Right cardiac atrium (tissue), 5 donors: ENCODE measurements at regions not wholly inside any gene's neighbourhood (a gene's known extent, or its start where the extent isn't known, plus 50 kb on each side); places are given as distances from the start of the nearest gene placed in this dataset.
"Not testable (repeated sequence)": the region's sequence is repeated elsewhere in the genome, so short reads cannot be mapped to it uniquely, and the experiment has no call there.

Source experiments
- ATAC-seq, 2 donors: fragments of 200-7000 bp; cut with Tn5 transposase; one replicate each; pipeline versions ENCODE4 v1.8.0 to v1.9.1; 2020; ENCODE audit warnings: moderate library complexity in 2 of 2, mild to moderate bottlenecking in 1 of 2
- DNase-seq, 3 donors: peaks; one replicate each; pipeline ENCODE4 v3.0.0-alpha.2; 2020
- H3K27ac ChIP-seq: one replicate; pipeline ENCODE4 v1.5.1; 2013; ENCODE audit warnings: mild to moderate bottlenecking, low read length, control low read depth, moderate library complexity
- H3K27me3 ChIP-seq: one replicate; pipeline ENCODE4 v1.6.1; 2013; ENCODE audit not compliant: control insufficient read depth, insufficient read depth
- H3K4me1 ChIP-seq: one replicate; pipeline ENCODE4 v1.6.1; 2013; ENCODE audit warnings: low read length; ENCODE audit not compliant: control insufficient read depth, insufficient read depth
- H3K4me3 ChIP-seq: one replicate; pipeline ENCODE4 v1.5.1; 2013; ENCODE audit warnings: low read length, control low read depth
- H3K9me3 ChIP-seq: one replicate; pipeline ENCODE4 v1.6.1; 2013; ENCODE audit warnings: low read length; ENCODE audit not compliant: control insufficient read depth
- WGBS: extraction: QIAGEN DNeasy Blood & Tissue Kit; methylation state at CpG from one replicate; pipeline ENCODE4 v1.1.7; 2013; 5-methylcytosine and 5-hydroxymethylcytosine counted together
- intact Hi-C, 4 donors: fragments of 100-400 bp; cut with DNase I; formaldehyde crosslinking; loops; one replicate each; pipeline versions ENCODE4 v1.11.0 to v1.14.0; 2022 to 2023
- donor health status: healthy with polysubstance abuse.
- donor health status: DM: no; HTN: yes; CAD: no.
- donor health status: DM: no; HTN: no; CAD: no.
- donor health status: DM: no; HTN: yes; CAD: no; lungs with severe emphysema.
- donor health status: DM: yes; HTN: yes; CAD: no.

GRCh38 chr1:25130895-25131294 lies 101.4 kb downstream of the SYF2 start:
- Histone ChIP-seq H3K9me3 (no peaks in the 10 kb centered on the region), H3K27ac (no peak overlapping the region), H3K4me3 (no peak overlapping the region), H3K27me3 (peaks cover 2% of the 10 kb centered on the region), H3K4me1 (no peaks in the 10 kb centered on the region)
- intact Hi-C loops, result no loop called here
- 86% methylated on average over 5 of the region's 5 CpGs for WGBS
- DNase-seq, result no peak
- no peak for ATAC-seq

DNA sequence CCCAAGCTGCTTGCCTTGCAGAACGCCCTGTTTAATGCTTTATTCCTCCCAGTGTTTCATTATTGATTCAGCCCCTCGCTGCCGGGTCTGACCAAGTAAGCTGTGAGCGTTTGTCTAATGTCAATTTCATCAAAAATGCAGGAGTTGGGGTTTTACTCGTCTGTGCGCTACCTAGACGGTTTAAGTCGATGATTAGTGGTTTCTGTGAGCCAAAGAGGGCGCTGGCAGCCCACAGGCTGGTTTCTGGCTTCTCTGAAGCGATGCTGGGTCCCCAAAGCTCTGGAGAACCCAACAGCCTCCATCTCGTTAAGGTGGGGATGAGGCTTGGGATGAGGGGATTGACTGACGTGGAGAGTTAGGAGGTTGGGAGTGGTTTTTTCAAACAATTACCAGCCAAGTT lies 102.9 kb downstream of the SYF2 start:
- ATAC-seq, result no peak

GRCh38 chr1:25128121-25128621 lies 104.1 kb downstream of the SYF2 start:
- 54% methylated on average over 6 of the region's 6 CpGs for WGBS
- Histone ChIP-seq H3K9me3 (no peaks in the 10 kb centered on the region), H3K4me3 (no peak overlapping the region), H3K27me3 (peaks cover 2% of the 10 kb centered on the region), H3K4me1 (no peaks in the 10 kb centered on the region), H3K27ac (no peak overlapping the region)
- intact Hi-C loops, result no loop called here
- DNase-seq, result no peak
- ATAC-seq, result no peak

More for the DNA sequence above, 102.9 kb downstream of the SYF2 start:
- Histone ChIP-seq H3K27ac (no peak overlapping the region), H3K27me3 (peaks cover 2% of the 10 kb centered on the region), H3K9me3 (no peaks in the 10 kb centered on the region), H3K4me1 (no peaks in the 10 kb centered on the region), H3K4me3 (no peak overlapping the region)
- no peak for DNase-seq
- 83% methylated on average over 12 of the region's 12 CpGs for WGBS
- intact Hi-C loops, result no loop called here

DNA sequence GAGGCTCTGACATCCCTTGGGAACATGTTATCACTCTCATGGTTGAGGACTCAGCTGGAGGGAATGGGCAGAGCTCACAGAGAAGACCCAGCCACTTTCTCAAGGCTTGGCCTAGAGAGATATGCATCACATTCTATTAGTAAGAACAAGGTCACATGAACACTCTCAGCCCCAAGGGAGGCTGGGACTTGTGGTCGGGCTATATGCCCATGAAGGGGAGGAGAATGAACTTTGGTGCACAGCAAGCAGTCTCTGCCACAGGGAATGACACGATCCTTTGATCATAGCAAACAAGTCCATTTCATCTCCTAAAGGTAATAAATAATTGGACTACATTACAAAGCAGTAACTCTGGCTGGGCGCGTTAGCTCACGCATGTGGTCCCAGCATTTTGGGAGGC lies 105.7 kb downstream of the SYF2 start:
- ATAC-seq, result no peak
- H3K27me3 ChIP-seq, result peaks cover 2% of the 10 kb centered on the region
- intact Hi-C loops, result no loop called here
- H3K9me3 ChIP-seq, result no peaks in the 10 kb centered on the region
- DNase-seq, result no peak
- H3K4me1 ChIP-seq, result no peaks in the 10 kb centered on the region
- no peak overlapping the region for H3K4me3 ChIP-seq
- H3K27ac ChIP-seq, result no peak overlapping the region
- 87% methylated on average over 5 of the region's 5 CpGs for WGBS

DNA sequence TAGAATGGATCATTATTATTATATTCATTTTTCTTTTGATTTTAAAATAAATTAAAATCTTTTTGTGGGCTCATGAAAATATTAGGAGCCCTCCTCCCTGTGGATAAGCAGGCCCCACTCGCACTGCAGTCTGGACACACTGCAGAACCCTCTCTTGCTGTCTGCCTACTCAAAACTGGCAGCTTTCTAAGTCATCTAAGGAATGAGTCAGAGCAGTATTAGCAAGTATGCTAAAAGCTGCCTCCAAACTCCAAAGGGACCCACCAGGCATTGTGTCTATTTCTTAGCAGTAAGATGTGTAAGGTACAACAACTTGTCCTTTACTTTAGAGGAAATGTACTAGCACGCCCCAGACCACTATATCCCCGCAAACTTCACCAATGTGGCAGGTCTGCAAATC lies 108.8 kb downstream of the SYF2 start:
- ATAC-seq (no peak), DNase-seq (no peak)
- H3K9me3 ChIP-seq, result no peaks in the 10 kb centered on the region
- H3K4me3 ChIP-seq, result no peak overlapping the region
- intact Hi-C loops, result no loop called here
- H3K27ac ChIP-seq, result no peak overlapping the region
- peaks cover 2% of the 10 kb centered on the region for H3K27me3 ChIP-seq
- 91% methylated on average over 3 of the region's 3 CpGs for WGBS
- no peaks in the 10 kb centered on the region for H3K4me1 ChIP-seq

GRCh38 chr1:25122747-25123146 lies 109.6 kb downstream of the SYF2 start:
- Histone ChIP-seq H3K4me1 (no peaks in the 10 kb centered on the region), H3K4me3 (no peak overlapping the region), H3K27me3 (peaks cover 2% of the 10 kb centered on the region), H3K27ac (no peak overlapping the region), H3K9me3 (no peaks in the 10 kb centered on the region)
- ATAC-seq (no peak), DNase-seq (no peak)
- intact Hi-C loops, result no loop called here
- 55% methylated on average over 5 of the region's 5 CpGs for WGBS

DNA sequence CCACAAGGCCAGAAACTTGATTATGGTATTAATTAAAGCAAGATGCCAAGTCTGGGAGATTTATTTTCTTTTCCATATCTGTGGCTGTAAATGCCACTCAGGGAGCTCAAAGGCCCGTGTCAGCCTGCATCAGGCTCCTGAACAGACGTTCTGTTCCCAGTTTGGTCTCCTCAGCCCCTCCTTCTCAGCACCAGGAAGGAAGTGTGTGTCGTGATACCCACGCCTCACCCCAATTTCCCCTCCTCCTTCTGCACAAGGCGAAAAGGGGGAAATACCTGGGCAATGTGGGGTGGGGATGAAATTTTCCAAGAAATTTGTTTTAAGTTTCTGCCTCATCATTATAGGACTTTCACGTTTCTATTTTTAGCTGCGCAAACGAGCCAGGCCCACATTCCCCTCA lies 112.0 kb downstream of the SYF2 start:
- Histone ChIP-seq H3K4me1 (no peaks in the 10 kb centered on the region), H3K9me3 (no peaks in the 10 kb centered on the region), H3K4me3 (no peak overlapping the region), H3K27ac (no peak overlapping the region), H3K27me3 (no peaks in the 10 kb centered on the region)
- DNase-seq, result no peak
- WGBS, result 41% methylated on average over 8 of the region's 8 CpGs
- ATAC-seq, result no peak
- intact Hi-C loops, result no loop called here

DNA sequence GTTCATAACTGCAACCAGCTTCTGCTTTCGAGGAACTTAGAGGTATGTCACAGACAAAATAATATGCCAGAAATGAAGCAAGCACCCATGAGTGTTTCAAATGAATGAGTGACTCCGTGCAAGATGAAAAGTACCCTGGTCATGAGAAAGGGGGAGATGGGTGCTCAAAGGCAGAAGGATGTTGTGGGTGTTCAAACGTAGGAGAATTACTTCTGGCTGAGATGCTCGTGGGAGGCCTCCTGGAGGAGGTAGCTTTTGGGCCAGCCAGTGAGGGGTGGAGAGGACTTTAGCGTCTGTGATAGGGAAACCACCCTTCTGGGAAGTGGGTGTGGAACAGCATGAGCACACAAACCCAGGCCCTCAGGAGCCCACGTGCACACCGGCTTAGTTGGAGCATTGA lies 113.8 kb downstream of the SYF2 start:
- WGBS, result 75% methylated on average over 7 of the region's 7 CpGs
- intact Hi-C loops, result no loop called here
- Histone ChIP-seq H3K4me1 (no peaks in the 10 kb centered on the region), H3K27ac (no peak overlapping the region), H3K9me3 (no peaks in the 10 kb centered on the region), H3K4me3 (no peak overlapping the region), H3K27me3 (no peaks in the 10 kb centered on the region)
- no peak for ATAC-seq
- no peak for DNase-seq

DNA sequence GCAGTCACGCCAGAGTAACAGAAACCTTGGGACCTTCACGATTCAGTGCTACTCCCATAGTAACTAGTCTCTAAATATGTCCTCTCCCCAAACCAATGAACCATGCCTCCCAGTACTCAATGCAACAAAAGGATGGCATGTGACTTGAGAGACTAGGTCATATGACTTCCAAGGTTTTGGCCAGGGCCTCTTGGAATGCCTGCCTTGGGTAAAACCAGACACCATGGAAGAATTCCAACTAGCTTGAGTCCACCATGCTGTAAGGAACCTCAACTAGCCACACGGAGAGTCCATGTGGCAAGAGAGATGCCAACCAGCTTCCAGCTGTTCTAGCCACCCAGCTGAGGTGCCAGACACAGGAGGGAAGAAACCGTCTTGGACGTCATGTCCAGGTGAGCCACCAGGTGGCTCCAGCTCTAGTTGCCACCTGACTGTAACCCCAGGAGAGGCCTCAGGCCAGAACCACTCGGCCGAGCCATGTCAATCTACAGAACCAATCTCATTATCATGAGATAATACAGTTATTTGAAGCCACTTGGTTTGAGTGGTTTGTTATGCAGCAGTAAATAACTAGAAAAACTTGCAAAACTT lies 115.0 kb downstream of the SYF2 start:
- intact Hi-C loops, result no loop called here
- ATAC-seq, result no peak
- Histone ChIP-seq H3K4me3 (no peak overlapping the region), H3K4me1 (no peaks in the 10 kb centered on the region), H3K27me3 (no peaks in the 10 kb centered on the region), H3K27ac (no peak overlapping the region), H3K9me3 (no peaks in the 10 kb centered on the region)
- 59% methylated on average over 7 of the region's 7 CpGs for WGBS
- no peak for DNase-seq

GRCh38 chr1:25116832-25117231 lies 115.5 kb downstream of the SYF2 start:
- intact Hi-C loops, result no loop called here
- H3K9me3 ChIP-seq, result no peaks in the 10 kb centered on the region
- WGBS, result 86% methylated on average over 4 of the region's 4 CpGs
- DNase-seq (no peak), ATAC-seq (no peak)
- no peak overlapping the region for H3K4me3 ChIP-seq
- no peak overlapping the region for H3K27ac ChIP-seq
- no peaks in the 10 kb centered on the region for H3K27me3 ChIP-seq
- H3K4me1 ChIP-seq, result no peaks in the 10 kb centered on the region

- H3K4me3 ChIP-seq, DNase-seq, H3K27me3 ChIP-seq, ATAC-seq, H3K9me3 ChIP-seq, H3K27ac ChIP-seq, H3K4me1 ChIP-seq, intact Hi-C loops: not testable (repeated sequence)
- WGBS, result 82% methylated on average over 6 of the region's 7 CpGs
Measured at GRCh38 chr1:25116117-25116516, 116.2 kb downstream of the SYF2 start.

DNA sequence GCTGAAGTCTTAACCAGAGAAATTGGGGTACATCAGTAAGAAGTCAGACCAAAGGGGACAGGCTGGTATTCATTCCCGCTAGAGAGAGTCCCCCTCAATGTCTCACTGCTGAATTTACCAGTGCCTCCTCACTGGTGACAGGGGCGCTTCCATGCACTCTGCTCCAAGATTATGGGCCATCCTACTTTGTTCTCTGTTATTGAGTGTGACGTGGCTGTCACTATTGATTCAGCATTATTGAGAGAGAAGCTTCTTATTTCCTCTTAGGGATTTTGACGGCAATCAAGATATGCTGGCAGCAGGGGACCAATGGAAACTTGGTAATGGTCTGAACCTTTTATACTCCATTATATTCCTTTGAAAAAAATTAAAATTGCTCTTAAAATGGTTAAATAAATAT lies 118.6 kb downstream of the SYF2 start:
- no peaks in the 10 kb centered on the region for H3K27me3 ChIP-seq
- intact Hi-C loops, result no loop called here
- H3K27ac ChIP-seq, result no peak overlapping the region
- DNase-seq, result no peak
- 80% methylated on average over 4 of the region's 4 CpGs for WGBS
- no peak for ATAC-seq
- H3K9me3 ChIP-seq, result peaks cover 3% of the 10 kb centered on the region
- H3K4me3 ChIP-seq, result no peak overlapping the region
- H3K4me1 ChIP-seq, result no peaks in the 10 kb centered on the region
